ENCODE measurements at regions not wholly inside any gene's neighbourhood (a gene's known extent, or its start where the extent isn't known, plus 50 kb on each side); places are given as distances from the start of the nearest gene placed in this dataset.

DNA sequence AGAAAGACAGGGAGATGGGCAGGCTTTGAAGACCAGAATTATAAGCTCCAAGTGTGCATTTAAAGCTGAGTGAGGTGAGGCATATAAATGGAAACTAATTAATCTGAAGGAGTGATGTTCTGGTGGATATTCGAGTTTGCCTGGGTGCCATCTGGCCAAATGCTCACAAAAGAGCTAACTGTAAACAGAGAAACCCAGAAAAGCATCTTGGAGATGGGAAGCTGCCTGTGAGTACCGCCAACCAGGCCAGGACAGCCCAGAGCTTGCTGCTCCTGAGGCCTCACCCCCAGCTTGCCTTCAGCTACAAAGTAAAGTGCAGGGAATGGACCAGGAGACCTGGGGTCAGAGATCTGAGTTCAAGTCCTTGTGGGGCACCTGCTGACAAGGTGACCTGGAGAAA, 446.1 kb upstream of the MYT1L start:
- 0% methylated on average over 2 of the region's 2 CpGs for WGBS (ENCODE audit: insufficient coverage, low coverage, missing lambda C conversion rate)
- Histone ChIP-seq H2AFZ (ENCODE audit: low read depth, low read length) (no peak overlapping the region), H3K9me3 (replicated peaks; ENCODE audit: control insufficient read depth, insufficient read depth, low read depth, low read length) (no peaks in the 10 kb centered on the region), H3K27me3 (ENCODE audit: control insufficient read depth in 2 of 2, insufficient read depth in 2 of 2, low read length in 2 of 2) (peaks cover 0 to 8% of the 10 kb centered on the region in 2 experiments; a peak in 2 of 5 replicates), H3K9ac (ENCODE audit: insufficient read depth in 1 of 2, low read depth in 2 of 2, low read length in 2 of 2) (no peak overlapping the region), H3K27ac (ENCODE audit: extremely low read depth, low read depth, low read length) (no peak overlapping the region), H4K20me1 (replicated peaks; ENCODE audit: control insufficient read depth, insufficient read depth, low read length) (no peaks in the 10 kb centered on the region), H3K79me2 (ENCODE audit: control insufficient read depth, insufficient read depth, low read length) (no peaks in the 10 kb centered on the region), H3K4me1 (replicated peaks in 1 of 2; ENCODE audit: control insufficient read depth in 2 of 2, insufficient read depth in 2 of 2, low read length in 2 of 2) (no peaks in the 10 kb centered on the region), H3K4me3 (no peak overlapping the region), H3K36me3 (ENCODE audit: control insufficient read depth, insufficient read depth, low read length) (no peaks in the 10 kb centered on the region), H3K9me1 (ENCODE audit: control insufficient read depth, insufficient read depth, low read length) (no peaks in the 10 kb centered on the region), H3K4me2 (ENCODE audit: insufficient read depth, low read length) (no peak overlapping the region)
- no peak for DNase-seq (ENCODE audit: extremely low read depth in 1 of 4, low spot score in 3 of 4)
- ChIA-PET POLR2A (interaction anchor here (1.1 kb wide), 1 partner anchor 46 kb away, joined by 3 read pairs; no protein-coding TSS in a partner anchor), CTCF (ENCODE audit: low intra/inter-chr PET ratio) (no interaction called here)
- intact Hi-C loops (cut with micrococcal nuclease): no loop called here
- no peak for FAIRE-seq
- no TSS peak for BruUV-seq (replicated peaks)
- in situ Hi-C loops (cut with MboI): no loop called here
- no peak for ATAC-seq
- TF ChIP-seq MCM2 (IDR thresholded peaks at IDR 0.05; ENCODE audit: low read depth) (no peak), TGIF2 (CRISPR knock-in tag; IDR thresholded peaks at IDR 0.05) (no peak), HBP1 (CRISPR knock-in tag; IDR thresholded peaks at IDR 0.05) (no peak), CTCFL (IDR thresholded peaks at IDR 0.05; ENCODE audit: borderline replicate concordance, insufficient read depth, low read depth, low read length, poor library complexity, severe bottlenecking) (no peak), ZFP36 (IDR thresholded peaks at IDR 0.05; ENCODE audit: low read depth, low read length, partially characterized antibody) (no peak), THRA (IDR thresholded peaks at IDR 0.05) (no peak), GABPB2 (CRISPR knock-in tag; conservative IDR thresholded peaks at IDR 0.05) (no peak), HLTF (IDR thresholded peaks at IDR 0.05) (no peak), CBX3 (IDR thresholded peaks at IDR 0.05; ENCODE audit: borderline replicate concordance in 1 of 2, low read length in 2 of 2) (no peak), ZNF311 (CRISPR knock-in tag; IDR thresholded peaks at IDR 0.05) (no peak), POLR2A (conservative IDR thresholded peaks at IDR 0.05) (no peak), ATF7 (IDR thresholded peaks at IDR 0.05) (no peak), ZNF282 (CRISPR knock-in tag; IDR thresholded peaks at IDR 0.05) (no peak)

All from K562 (cell line).